ENCODE measurements at regions not wholly inside any gene's neighbourhood (a gene's known extent, or its start where the extent isn't known, plus 50 kb on each side); places are given as distances from the start of the nearest gene placed in this dataset.

GRCh38 chr6:128676456-128676855 is 156.1 kb upstream of the PTPRK start:
- TF ChIP-seq CTCF (IDR thresholded peaks at IDR 0.05) (no peak), POLR2A (IDR thresholded peaks at IDR 0.05) (no peak)
